ENCODE measurements at regions not wholly inside any gene's neighbourhood (a gene's known extent, or its start where the extent isn't known, plus 50 kb on each side); places are given as distances from the start of the nearest gene placed in this dataset.

- no peak for TF ChIP-seq KDM1A (IDR thresholded peaks at IDR 0.05)
- no peak for TF ChIP-seq ZNF79 (CRISPR knock-in tag; IDR thresholded peaks at IDR 0.05; ENCODE audit: low read depth)
- no peak for TF ChIP-seq GATA2 (CRISPR knock-in tag; IDR thresholded peaks at IDR 0.05)
- no peak for TF ChIP-seq ZNF583 (CRISPR knock-in tag; IDR thresholded peaks at IDR 0.05)
- no peak for TF ChIP-seq MXI1 (IDR thresholded peaks at IDR 0.05; ENCODE audit: low read depth, low read length)
- TF ChIP-seq EZH2 (IDR thresholded peaks at IDR 0.05; ENCODE audit: borderline replicate concordance, low read depth, low read length) = no peak
- TF ChIP-seq MYC (IDR thresholded peaks at IDR 0.05; ENCODE audit: low read depth, low read length) = no peak
- no peak for TF ChIP-seq MYC (CRISPR knock-in tag; IDR thresholded peaks at IDR 0.05; ENCODE audit: borderline replicate concordance, low read depth)
- TF ChIP-seq HDAC6 (IDR thresholded peaks at IDR 0.05; ENCODE audit: low read depth, low read length) = no peak
These were observed 57.8 kb downstream of the FOXA2 start for GRCh38 chr20:22526512-22527012.

All from K562 (cell line).